Adrenal gland (tissue), 5 donors: ENCODE measurements at regions not wholly inside any gene's neighbourhood (a gene's known extent, or its start where the extent isn't known, plus 50 kb on each side); places are given as distances from the start of the nearest gene placed in this dataset.

ENCODE experiments used
- CTCF ChIP-seq, 6 experiments: fragments of 450-650 bp in 4 of 6; fragments of 200-600 bp in 2 of 6; sonication (generic) in 1 of 6; IDR thresholded peaks; 1 replicate in 5 of 6; 2 replicates in 1 of 6; pipeline versions ENCODE4 v1.5.1 to v1.8.0; 2016 to 2021; ENCODE audit warnings: antibody characterized with exemption in 6 of 6, mild to moderate bottlenecking in 2 of 6, moderate library complexity in 1 of 6
- POLR2A ChIP-seq, 2 donors: fragments of 450-650 bp; IDR thresholded peaks; one replicate each; pipeline ENCODE4 v1.6.1; 2017; ENCODE audit warnings: antibody characterized with exemption in 2 of 2, mild to moderate bottlenecking in 2 of 2, moderate library complexity in 1 of 2
- donor health status: DM: no; HTN: no; CAD: no.

GRCh38 chr13:44271031-44271455 lies 102.6 kb upstream of the SERP2 start:
- TF ChIP-seq CTCF (IDR thresholded peaks at IDR 0.05) (no peak), POLR2A (IDR thresholded peaks at IDR 0.05) (no peak)
